GM23338 (cell line): ENCODE measurements at regions not wholly inside any gene's neighbourhood (a gene's known extent, or its start where the extent isn't known, plus 50 kb on each side); places are given as distances from the start of the nearest gene placed in this dataset.

ENCODE experiments used
- ATAC-seq: fragments of 200-7000 bp; cut with Tn5 transposase; 3 replicates; pipeline ENCODE4 v1.9.1; 2020
- DNase-seq: peaks from one replicate; pipeline ENCODE4 v3.0.0-alpha.2; 2015; ENCODE audit warnings: low spot score
- H2AFZ ChIP-seq: fragments of 200-600 bp; sonication (generic); 2 replicates; pipeline ENCODE4 v1.8.0; 2016; ENCODE audit warnings: antibody characterized with exemption, mild to moderate bottlenecking, moderate library complexity
- H3F3A ChIP-seq: fragments of 200-600 bp; sonication (generic); replicated peaks from 2 replicates; pipeline ENCODE4 v1.8.0; 2017; ENCODE audit warnings: antibody characterized with exemption, mixed run types, low read depth
- H3K27ac ChIP-seq: fragments of 200-600 bp; sonication (generic); 2 replicates; pipeline ENCODE4 v1.6.1; 2016; ENCODE audit warnings: low read depth
- H3K27me3 ChIP-seq: fragments of 200-600 bp; sonication (generic); 2 replicates; pipeline ENCODE4 v1.8.0; 2016; ENCODE audit warnings: mild to moderate bottlenecking, mixed run types, moderate library complexity; ENCODE audit not compliant: insufficient read depth
- H3K36me3 ChIP-seq: fragments of 200-600 bp; sonication (generic); 2 replicates; pipeline ENCODE4 v1.8.0; 2016; ENCODE audit warnings: mild to moderate bottlenecking; ENCODE audit not compliant: insufficient read depth
- H3K4me1 ChIP-seq: fragments of 200-600 bp; sonication (generic); 2 replicates; pipeline ENCODE4 v1.8.0; 2016; ENCODE audit warnings: mild to moderate bottlenecking, moderate library complexity; ENCODE audit not compliant: insufficient read depth
- H3K4me2 ChIP-seq: fragments of 200-600 bp; sonication (generic); 2 replicates; pipeline ENCODE4 v1.7.1; 2017; ENCODE audit warnings: mixed run types
- H3K4me3 ChIP-seq: fragments of 200-600 bp; sonication (generic); 2 replicates; pipeline ENCODE4 v1.6.1; 2016; ENCODE audit warnings: mixed run types
- H3K79me2 ChIP-seq: fragments of 200-600 bp; sonication (generic); replicated peaks from 2 replicates; pipeline ENCODE4 v1.8.0; 2017; ENCODE audit warnings: mild to moderate bottlenecking; ENCODE audit not compliant: insufficient read depth
- H3K9me2 ChIP-seq: fragments of 200-600 bp; sonication (generic); 2 replicates; pipeline ENCODE4 v1.8.0; 2017; ENCODE audit not compliant: insufficient read depth
- H4K20me1 ChIP-seq: fragments of 200-600 bp; sonication (generic); replicated peaks from 2 replicates; pipeline ENCODE4 v1.8.0; 2017; ENCODE audit warnings: mild to moderate bottlenecking; ENCODE audit not compliant: insufficient read depth
- H3K27ac Mint-ChIP-seq: 2 replicates; pipeline ENCODE4 v1.8.0; 2020; ENCODE audit warnings: inconsistent platforms, mild to moderate bottlenecking, moderate library complexity, mixed read lengths
- H3K27me3 Mint-ChIP-seq: 3 replicates; pipeline ENCODE4 v1.8.0; 2022; ENCODE audit warnings: low read depth, mild to moderate bottlenecking, moderate library complexity, mixed read lengths, inconsistent platforms; ENCODE audit not compliant: insufficient read depth, poor library complexity
- H3K36me3 Mint-ChIP-seq: 3 replicates; pipeline ENCODE4 v1.8.0; 2021; ENCODE audit warnings: low read depth, mild to moderate bottlenecking, inconsistent platforms, moderate library complexity, mixed read lengths
- H3K4me1 Mint-ChIP-seq: 3 replicates; pipeline ENCODE4 v1.8.0; 2020; ENCODE audit warnings: mild to moderate bottlenecking, inconsistent platforms, mixed read lengths
- H3K4me3 Mint-ChIP-seq: 3 replicates; pipeline ENCODE4 v1.8.0; 2021; ENCODE audit warnings: moderate library complexity, mild to moderate bottlenecking, inconsistent platforms, mixed read lengths
- H3K9me3 Mint-ChIP-seq: 3 replicates; pipeline ENCODE4 v1.8.0; 2020; ENCODE audit warnings: moderate library complexity, mild to moderate bottlenecking, inconsistent platforms, mixed read lengths
- CREB1 ChIP-seq: fragments of 250-450 bp; sonication (Bioruptor Pico); IDR thresholded peaks from 2 replicates; pipeline ENCODE4 v1.5.0; 2020; ENCODE audit warnings: low read depth, mild to moderate bottlenecking, moderate library complexity
- EZH2 ChIP-seq: fragments of 200-600 bp; sonication (generic); IDR thresholded peaks from one replicate; pipeline ENCODE4 v1.8.0; 2017; ENCODE audit warnings: antibody characterized with exemption, mild to moderate bottlenecking, low read depth; ENCODE audit not compliant: unreplicated experiment
- EZH2phosphoT487 ChIP-seq: fragments of 200-600 bp; sonication (generic); IDR thresholded peaks from one replicate; pipeline ENCODE4 v1.8.1; 2018; ENCODE audit warnings: antibody characterized with exemption; ENCODE audit not compliant: unreplicated experiment
- NANOG ChIP-seq: IDR thresholded peaks from 2 replicates; pipeline ENCODE4 v1.6.1; 2016; ENCODE audit warnings: antibody characterized with exemption, borderline replicate concordance
- POLR2AphosphoS5 ChIP-seq: IDR thresholded peaks from 2 replicates; pipeline ENCODE4 v1.6.1; 2016; ENCODE audit warnings: antibody characterized with exemption, low read depth
- STAT1 ChIP-seq: IDR thresholded peaks from one replicate; pipeline ENCODE4 v1.6.1; 2016; ENCODE audit warnings: antibody characterized with exemption; ENCODE audit not compliant: unreplicated experiment
- TF ChIP-seq, protein P1 (sequence below): fragments of 250-450 bp; sonication (Bioruptor Pico); IDR thresholded peaks from 2 replicates; pipeline ENCODE4 v1.5.0; 2020; ENCODE audit warnings: mild to moderate bottlenecking, moderate library complexity
- TF ChIP-seq, protein P2 (sequence below), 2 experiments: fragments of 200-600 bp in 1 of 2; sonication (generic) in 1 of 2; conservative IDR thresholded peaks; 2 replicates each; pipeline versions ENCODE4 v1.5.1 to v1.6.1; 2016 to 2017; ENCODE audit warnings: antibody characterized with exemption in 2 of 2, low read depth in 2 of 2, mild to moderate bottlenecking in 2 of 2, moderate library complexity in 1 of 2

GRCh38 chr18:29523371-29523770, 1346.4 kb upstream of the CDH2 start (continued):
- TF ChIP-seq, protein P1, sequence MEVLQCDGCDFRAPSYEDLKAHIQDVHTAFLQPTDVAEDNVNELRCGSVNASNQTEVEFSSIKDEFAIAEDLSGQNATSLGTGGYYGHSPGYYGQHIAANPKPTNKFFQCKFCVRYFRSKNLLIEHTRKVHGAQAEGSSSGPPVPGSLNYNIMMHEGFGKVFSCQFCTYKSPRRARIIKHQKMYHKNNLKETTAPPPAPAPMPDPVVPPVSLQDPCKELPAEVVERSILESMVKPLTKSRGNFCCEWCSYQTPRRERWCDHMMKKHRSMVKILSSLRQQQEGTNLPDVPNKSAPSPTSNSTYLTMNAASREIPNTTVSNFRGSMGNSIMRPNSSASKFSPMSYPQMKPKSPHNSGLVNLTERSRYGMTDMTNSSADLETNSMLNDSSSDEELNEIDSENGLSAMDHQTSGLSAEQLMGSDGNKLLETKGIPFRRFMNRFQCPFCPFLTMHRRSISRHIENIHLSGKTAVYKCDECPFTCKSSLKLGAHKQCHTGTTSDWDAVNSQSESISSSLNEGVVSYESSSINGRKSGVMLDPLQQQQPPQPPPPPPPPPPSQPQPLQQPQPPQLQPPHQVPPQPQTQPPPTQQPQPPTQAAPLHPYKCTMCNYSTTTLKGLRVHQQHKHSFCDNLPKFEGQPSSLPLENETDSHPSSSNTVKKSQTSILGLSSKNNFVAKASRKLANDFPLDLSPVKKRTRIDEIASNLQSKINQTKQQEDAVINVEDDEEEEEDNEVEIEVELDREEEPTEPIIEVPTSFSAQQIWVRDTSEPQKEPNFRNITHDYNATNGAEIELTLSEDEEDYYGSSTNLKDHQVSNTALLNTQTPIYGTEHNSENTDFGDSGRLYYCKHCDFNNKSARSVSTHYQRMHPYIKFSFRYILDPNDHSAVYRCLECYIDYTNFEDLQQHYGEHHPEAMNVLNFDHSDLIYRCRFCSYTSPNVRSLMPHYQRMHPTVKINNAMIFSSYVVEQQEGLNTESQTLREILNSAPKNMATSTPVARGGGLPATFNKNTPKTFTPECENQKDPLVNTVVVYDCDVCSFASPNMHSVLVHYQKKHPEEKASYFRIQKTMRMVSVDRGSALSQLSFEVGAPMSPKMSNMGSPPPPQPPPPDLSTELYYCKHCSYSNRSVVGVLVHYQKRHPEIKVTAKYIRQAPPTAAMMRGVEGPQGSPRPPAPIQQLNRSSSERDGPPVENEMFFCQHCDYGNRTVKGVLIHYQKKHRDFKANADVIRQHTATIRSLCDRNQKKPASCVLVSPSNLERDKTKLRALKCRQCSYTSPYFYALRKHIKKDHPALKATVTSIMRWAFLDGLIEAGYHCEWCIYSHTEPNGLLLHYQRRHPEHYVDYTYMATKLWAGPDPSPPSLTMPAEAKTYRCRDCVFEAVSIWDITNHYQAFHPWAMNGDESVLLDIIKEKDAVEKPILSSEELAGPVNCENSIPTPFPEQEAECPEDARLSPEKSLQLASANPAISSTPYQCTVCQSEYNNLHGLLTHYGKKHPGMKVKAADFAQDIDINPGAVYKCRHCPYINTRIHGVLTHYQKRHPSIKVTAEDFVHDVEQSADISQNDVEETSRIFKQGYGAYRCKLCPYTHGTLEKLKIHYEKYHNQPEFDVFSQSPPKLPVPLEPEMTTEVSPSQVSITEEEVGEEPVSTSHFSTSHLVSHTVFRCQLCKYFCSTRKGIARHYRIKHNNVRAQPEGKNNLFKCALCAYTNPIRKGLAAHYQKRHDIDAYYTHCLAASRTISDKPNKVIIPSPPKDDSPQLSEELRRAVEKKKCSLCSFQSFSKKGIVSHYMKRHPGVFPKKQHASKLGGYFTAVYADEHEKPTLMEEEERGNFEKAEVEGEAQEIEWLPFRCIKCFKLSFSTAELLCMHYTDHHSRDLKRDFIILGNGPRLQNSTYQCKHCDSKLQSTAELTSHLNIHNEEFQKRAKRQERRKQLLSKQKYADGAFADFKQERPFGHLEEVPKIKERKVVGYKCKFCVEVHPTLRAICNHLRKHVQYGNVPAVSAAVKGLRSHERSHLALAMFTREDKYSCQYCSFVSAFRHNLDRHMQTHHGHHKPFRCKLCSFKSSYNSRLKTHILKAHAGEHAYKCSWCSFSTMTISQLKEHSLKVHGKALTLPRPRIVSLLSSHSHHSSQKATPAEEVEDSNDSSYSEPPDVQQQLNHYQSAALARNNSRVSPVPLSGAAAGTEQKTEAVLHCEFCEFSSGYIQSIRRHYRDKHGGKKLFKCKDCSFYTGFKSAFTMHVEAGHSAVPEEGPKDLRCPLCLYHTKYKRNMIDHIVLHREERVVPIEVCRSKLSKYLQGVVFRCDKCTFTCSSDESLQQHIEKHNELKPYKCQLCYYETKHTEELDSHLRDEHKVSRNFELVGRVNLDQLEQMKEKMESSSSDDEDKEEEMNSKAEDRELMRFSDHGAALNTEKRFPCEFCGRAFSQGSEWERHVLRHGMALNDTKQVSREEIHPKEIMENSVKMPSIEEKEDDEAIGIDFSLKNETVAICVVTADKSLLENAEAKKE = no peak
- no peak for TF ChIP-seq CREB1 (CRISPR knock-in tag)

GRCh38 chr18:29512761-29513160, 1335.8 kb upstream of the CDH2 start:
- Histone ChIP-seq H3K27me3 (no peaks in the 10 kb centered on the region), H3K36me3 (no peaks in the 10 kb centered on the region), H3K79me2 (no peaks in the 10 kb centered on the region), H2AFZ (no peak overlapping the region), H3K27ac (no peak overlapping the region), H3K4me2 (no peak overlapping the region), H3K4me3 (no peak overlapping the region), H3K9me2 (no peaks in the 10 kb centered on the region), H4K20me1 (no peaks in the 10 kb centered on the region), H3K4me1 (no peaks in the 10 kb centered on the region), H3F3A (no peaks in the 10 kb centered on the region)
- H3K9me3 Mint-ChIP-seq = no peaks in the 10 kb centered on the region
- no peaks in the 10 kb centered on the region for H3K36me3 Mint-ChIP-seq
- H3K27me3 Mint-ChIP-seq = no peaks in the 10 kb centered on the region
- DNase-seq (no peak), ATAC-seq (no peak)
- no peak overlapping the region for H3K4me3 Mint-ChIP-seq
- H3K27ac Mint-ChIP-seq = no peak overlapping the region
- no peaks in the 10 kb centered on the region for H3K4me1 Mint-ChIP-seq
- TF ChIP-seq EZH2phosphoT487 (no peak), EZH2 (no peak), NANOG (no peak), STAT1 (no peak), POLR2AphosphoS5 (no peak)
- TF ChIP-seq, protein P1 = no peak
- TF ChIP-seq, protein P2, sequence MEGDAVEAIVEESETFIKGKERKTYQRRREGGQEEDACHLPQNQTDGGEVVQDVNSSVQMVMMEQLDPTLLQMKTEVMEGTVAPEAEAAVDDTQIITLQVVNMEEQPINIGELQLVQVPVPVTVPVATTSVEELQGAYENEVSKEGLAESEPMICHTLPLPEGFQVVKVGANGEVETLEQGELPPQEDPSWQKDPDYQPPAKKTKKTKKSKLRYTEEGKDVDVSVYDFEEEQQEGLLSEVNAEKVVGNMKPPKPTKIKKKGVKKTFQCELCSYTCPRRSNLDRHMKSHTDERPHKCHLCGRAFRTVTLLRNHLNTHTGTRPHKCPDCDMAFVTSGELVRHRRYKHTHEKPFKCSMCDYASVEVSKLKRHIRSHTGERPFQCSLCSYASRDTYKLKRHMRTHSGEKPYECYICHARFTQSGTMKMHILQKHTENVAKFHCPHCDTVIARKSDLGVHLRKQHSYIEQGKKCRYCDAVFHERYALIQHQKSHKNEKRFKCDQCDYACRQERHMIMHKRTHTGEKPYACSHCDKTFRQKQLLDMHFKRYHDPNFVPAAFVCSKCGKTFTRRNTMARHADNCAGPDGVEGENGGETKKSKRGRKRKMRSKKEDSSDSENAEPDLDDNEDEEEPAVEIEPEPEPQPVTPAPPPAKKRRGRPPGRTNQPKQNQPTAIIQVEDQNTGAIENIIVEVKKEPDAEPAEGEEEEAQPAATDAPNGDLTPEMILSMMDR (conservative IDR thresholded peaks at IDR 0.05; ENCODE audit: low read depth in 2 of 2) = no peak
